K562 (cell line): ENCODE measurements at regions not wholly inside any gene's neighbourhood (a gene's known extent, or its start where the extent isn't known, plus 50 kb on each side); places are given as distances from the start of the nearest gene placed in this dataset.

Source experiments
- ATAC-seq: fragments of 200-7000 bp; cut with Tn5 transposase; 3 replicates; pipeline ENCODE4 v1.9.1; 2020; ENCODE audit warnings: moderate library complexity
- BruUV-seq: library from RNA; stranded (reverse); fragments of 400-500 nt; replicated peaks from 2 replicates; lab custom pipeline; 2021; lab: Mats Ljungman, UMichigan
- CTCF ChIA-PET: fragments of 300-600 bp; formaldehyde crosslinking; extraction: SDS; loops from one replicate; lab custom pipeline; 2021; ENCODE audit warnings: low intra/inter-chr PET ratio; lab: Yijun Ruan, JAX
- POLR2A ChIA-PET: fragments of 300-600, 350-650 bp; sonication (Branson Sonifier 250); formaldehyde crosslinking; extraction: SDS; loops from one replicate; lab custom pipeline; 2021; ENCODE audit warnings: antibody characterized with exemption, inconsistent platforms; lab: Yijun Ruan, JAX
- DNase-seq, 4 experiments: peaks; one replicate each; pipeline versions ENCODE4 v3.0.0 to v3.0.0-alpha.2; 2011 to 2018; ENCODE audit warnings: low spot score in 3 of 4, mixed read lengths in 3 of 4; ENCODE audit errors: extremely low read depth in 1 of 4
- FAIRE-seq: peaks from 2 replicates; lab custom pipeline; 2011; peaks lifted over from hg19 to GRCh38; lab: Jason Lieb, UNC
- H2AFZ ChIP-seq: 2 replicates; pipeline ENCODE4 v1.6.0; 2011; ENCODE audit warnings: low read depth, low read length, control low read depth, inconsistent platforms
- H3K27ac ChIP-seq: fragments of 200-600 bp; 3 replicates; pipeline ENCODE4 v1.8.0; 2011; ENCODE audit warnings: low read depth, mild to moderate bottlenecking, control low read depth, inconsistent platforms, low read length, moderate library complexity, mixed read lengths; ENCODE audit errors: extremely low read depth
- H3K27me3 ChIP-seq, 2 experiments: fragments of 300-600 bp in 1 of 2; 2 replicates in 1 of 2; 3 replicates in 1 of 2; pipeline versions ENCODE4 v1.6.0 to v1.8.0; 2011; ENCODE audit warnings: inconsistent platforms in 2 of 2, low read length in 2 of 2, mild to moderate bottlenecking in 1 of 2, mixed read lengths in 1 of 2, moderate library complexity in 1 of 2; ENCODE audit not compliant: control insufficient read depth in 2 of 2, insufficient read depth in 2 of 2
- H3K36me3 ChIP-seq: fragments of 300-600 bp; 3 replicates; pipeline ENCODE4 v1.8.0; 2011; ENCODE audit warnings: mild to moderate bottlenecking, low read length, inconsistent platforms; ENCODE audit not compliant: control insufficient read depth, insufficient read depth
- H3K4me1 ChIP-seq, 2 experiments: fragments of 200-600 bp in 1 of 2; replicated peaks in 1 of 2; 2 replicates in 1 of 2; 3 replicates in 1 of 2; pipeline versions ENCODE4 v1.5.1 to v1.8.0; 2011; ENCODE audit warnings: inconsistent platforms in 2 of 2, low read length in 2 of 2, mild to moderate bottlenecking in 1 of 2, mixed read lengths in 1 of 2, moderate library complexity in 1 of 2; ENCODE audit not compliant: control insufficient read depth in 2 of 2, insufficient read depth in 2 of 2
- H3K4me2 ChIP-seq: 2 replicates; pipeline ENCODE4 v1.6.1; 2011; ENCODE audit warnings: low read length, control low read depth, inconsistent platforms, mixed read lengths; ENCODE audit not compliant: insufficient read depth
- H3K4me3 ChIP-seq: fragments of 200-600 bp; sonication (generic), shearing (Covaris generic); 2 replicates; pipeline ENCODE4 v1.5.1; 2016; ENCODE audit warnings: control low read depth, inconsistent platforms
- H3K79me2 ChIP-seq: fragments of 200-600 bp; 3 replicates; pipeline ENCODE4 v1.8.0; 2011; ENCODE audit warnings: low read length, inconsistent platforms; ENCODE audit not compliant: control insufficient read depth, insufficient read depth
- H3K9ac ChIP-seq, 2 experiments: 2 replicates each; pipeline versions ENCODE4 v1.6.0 to v1.6.1; 2011; ENCODE audit warnings: low read depth in 2 of 2, low read length in 2 of 2, control low read depth in 1 of 2, inconsistent platforms in 1 of 2, mild to moderate bottlenecking in 1 of 2, mixed read lengths in 1 of 2; ENCODE audit not compliant: insufficient read depth in 1 of 2
- H3K9me1 ChIP-seq: one replicate; pipeline ENCODE4 v1.6.0; 2011; ENCODE audit warnings: inconsistent platforms, mild to moderate bottlenecking, low read length, moderate library complexity; ENCODE audit not compliant: control insufficient read depth, insufficient read depth
- H3K9me3 ChIP-seq: replicated peaks from 2 replicates; pipeline ENCODE4 v1.5.1; 2011; ENCODE audit warnings: low read depth, low read length, inconsistent platforms; ENCODE audit not compliant: control insufficient read depth, insufficient read depth
- H4K20me1 ChIP-seq: replicated peaks from 2 replicates; pipeline ENCODE4 v1.6.1; 2011; ENCODE audit warnings: low read length, inconsistent platforms, mixed read lengths; ENCODE audit not compliant: control insufficient read depth, insufficient read depth
- CCAR2 ChIP-seq: fragments of 200-400 bp; formaldehyde crosslinking; IDR thresholded peaks from 2 replicates; pipeline ENCODE4 v1.6.1; 2017; ENCODE audit warnings: mild to moderate bottlenecking, low read depth, low read length
- COPS2 ChIP-seq: fragments of 450-650 bp; conservative IDR thresholded peaks from 2 replicates; pipeline ENCODE4 v1.6.1; 2016; ENCODE audit warnings: mild to moderate bottlenecking, moderate library complexity
- TRIM24 ChIP-seq, 2 experiments: fragments of 450-650 bp; IDR thresholded peaks; 2 replicates each; pipeline ENCODE4 v1.6.1; 2016
- XRCC5 ChIP-seq: fragments of 200-400 bp; formaldehyde crosslinking; IDR thresholded peaks from 2 replicates; pipeline ENCODE4 v1.6.1; 2017; ENCODE audit warnings: low read depth, mild to moderate bottlenecking, low read length
- ZNF696 ChIP-seq: fragments of 250-450 bp; sonication (Bioruptor Pico); conservative IDR thresholded peaks from 2 replicates; pipeline ENCODE4 v1.4.0; 2020; ENCODE audit warnings: mild to moderate bottlenecking, moderate library complexity
- WGBS: fragments of 100-300 bp; shearing (Covaris generic); methylation state at CpG from one replicate; pipeline ENCODE4 v1.1.6; 2016; ENCODE audit warnings: low coverage, mixed read lengths; ENCODE audit not compliant: insufficient coverage; ENCODE audit errors: missing lambda C conversion rate; 5-methylcytosine and 5-hydroxymethylcytosine counted together
- in situ Hi-C: fragments of 300-500 bp; cut with MboI; formaldehyde crosslinking; loops from 4 replicates; pipeline ENCODE4 v1.15.0; 2018; ENCODE audit warnings: inconsistent platforms, mixed read lengths
- intact Hi-C: fragments of 100-400 bp; cut with micrococcal nuclease; formaldehyde crosslinking; loops from 2 replicates; pipeline ENCODE4 v1.14.2; 2022
- TF ChIP-seq, protein P1 (sequence below), 2 experiments: fragments of 150-350 bp in 1 of 2; IDR thresholded peaks; 2 replicates each; pipeline ENCODE4 v1.6.1; 2012 to 2016; ENCODE audit warnings: low read depth in 2 of 2, low read length in 2 of 2, mild to moderate bottlenecking in 1 of 2, moderate library complexity in 1 of 2
- TF ChIP-seq, protein P2 (sequence below): sonication (generic); formaldehyde crosslinking; IDR thresholded peaks from 2 replicates; pipeline ENCODE4 v1.4.0; 2020; ENCODE audit warnings: mild to moderate bottlenecking, missing genetic modification reagents

GRCh38 chr4:31080887-31081286 lies 360.7 kb downstream of the PCDH7 start:
- POLR2A ChIA-PET = no interaction called here
- 0% methylated on average over 3 of the region's 3 CpGs for WGBS

GRCh38 chr4:31081366-31081765 lies 361.2 kb downstream of the PCDH7 start:
- Histone ChIP-seq H3K9me3 (no peaks in the 10 kb centered on the region), H3K4me2 (no peak overlapping the region), H4K20me1 (no peaks in the 10 kb centered on the region), H3K9me1 (no peaks in the 10 kb centered on the region), H3K4me3 (no peak overlapping the region), H3K27me3 (no peaks in the 10 kb centered on the region), H3K4me1 (no peaks in the 10 kb centered on the region), H3K27ac (no peak overlapping the region), H2AFZ (no peak overlapping the region), H3K79me2 (no peaks in the 10 kb centered on the region), H3K9ac (no peak overlapping the region), H3K36me3 (no peaks in the 10 kb centered on the region)
- POLR2A ChIA-PET = no interaction called here
- intact Hi-C loops (no loop called here), in situ Hi-C loops (no loop called here)
- BruUV-seq = no TSS peak
- CTCF ChIA-PET = no interaction called here
- no peak for ATAC-seq
- no peak for DNase-seq
- no peak for FAIRE-seq
- TF ChIP-seq, protein P1, sequence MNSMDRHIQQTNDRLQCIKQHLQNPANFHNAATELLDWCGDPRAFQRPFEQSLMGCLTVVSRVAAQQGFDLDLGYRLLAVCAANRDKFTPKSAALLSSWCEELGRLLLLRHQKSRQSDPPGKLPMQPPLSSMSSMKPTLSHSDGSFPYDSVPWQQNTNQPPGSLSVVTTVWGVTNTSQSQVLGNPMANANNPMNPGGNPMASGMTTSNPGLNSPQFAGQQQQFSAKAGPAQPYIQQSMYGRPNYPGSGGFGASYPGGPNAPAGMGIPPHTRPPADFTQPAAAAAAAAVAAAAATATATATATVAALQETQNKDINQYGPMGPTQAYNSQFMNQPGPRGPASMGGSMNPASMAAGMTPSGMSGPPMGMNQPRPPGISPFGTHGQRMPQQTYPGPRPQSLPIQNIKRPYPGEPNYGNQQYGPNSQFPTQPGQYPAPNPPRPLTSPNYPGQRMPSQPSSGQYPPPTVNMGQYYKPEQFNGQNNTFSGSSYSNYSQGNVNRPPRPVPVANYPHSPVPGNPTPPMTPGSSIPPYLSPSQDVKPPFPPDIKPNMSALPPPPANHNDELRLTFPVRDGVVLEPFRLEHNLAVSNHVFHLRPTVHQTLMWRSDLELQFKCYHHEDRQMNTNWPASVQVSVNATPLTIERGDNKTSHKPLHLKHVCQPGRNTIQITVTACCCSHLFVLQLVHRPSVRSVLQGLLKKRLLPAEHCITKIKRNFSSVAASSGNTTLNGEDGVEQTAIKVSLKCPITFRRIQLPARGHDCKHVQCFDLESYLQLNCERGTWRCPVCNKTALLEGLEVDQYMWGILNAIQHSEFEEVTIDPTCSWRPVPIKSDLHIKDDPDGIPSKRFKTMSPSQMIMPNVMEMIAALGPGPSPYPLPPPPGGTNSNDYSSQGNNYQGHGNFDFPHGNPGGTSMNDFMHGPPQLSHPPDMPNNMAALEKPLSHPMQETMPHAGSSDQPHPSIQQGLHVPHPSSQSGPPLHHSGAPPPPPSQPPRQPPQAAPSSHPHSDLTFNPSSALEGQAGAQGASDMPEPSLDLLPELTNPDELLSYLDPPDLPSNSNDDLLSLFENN (IDR thresholded peaks at IDR 0.05; ENCODE audit: low read depth in 2 of 2, low read length in 2 of 2) = no peak
- no peak for TF ChIP-seq XRCC5
- TF ChIP-seq, protein P2, sequence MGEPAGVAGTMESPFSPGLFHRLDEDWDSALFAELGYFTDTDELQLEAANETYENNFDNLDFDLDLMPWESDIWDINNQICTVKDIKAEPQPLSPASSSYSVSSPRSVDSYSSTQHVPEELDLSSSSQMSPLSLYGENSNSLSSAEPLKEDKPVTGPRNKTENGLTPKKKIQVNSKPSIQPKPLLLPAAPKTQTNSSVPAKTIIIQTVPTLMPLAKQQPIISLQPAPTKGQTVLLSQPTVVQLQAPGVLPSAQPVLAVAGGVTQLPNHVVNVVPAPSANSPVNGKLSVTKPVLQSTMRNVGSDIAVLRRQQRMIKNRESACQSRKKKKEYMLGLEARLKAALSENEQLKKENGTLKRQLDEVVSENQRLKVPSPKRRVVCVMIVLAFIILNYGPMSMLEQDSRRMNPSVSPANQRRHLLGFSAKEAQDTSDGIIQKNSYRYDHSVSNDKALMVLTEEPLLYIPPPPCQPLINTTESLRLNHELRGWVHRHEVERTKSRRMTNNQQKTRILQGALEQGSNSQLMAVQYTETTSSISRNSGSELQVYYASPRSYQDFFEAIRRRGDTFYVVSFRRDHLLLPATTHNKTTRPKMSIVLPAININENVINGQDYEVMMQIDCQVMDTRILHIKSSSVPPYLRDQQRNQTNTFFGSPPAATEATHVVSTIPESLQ (CRISPR knock-in tag) = no peak
- no peak for TF ChIP-seq ZNF696
- no peak for TF ChIP-seq COPS2
- TF ChIP-seq CCAR2 = no peak

More at GRCh38 chr4:31080887-31081286, 360.7 kb downstream of the PCDH7 start:
- Histone ChIP-seq H3K27ac (no peak overlapping the region), H3K79me2 (no peaks in the 10 kb centered on the region), H3K9me3 (no peaks in the 10 kb centered on the region), H3K9me1 (no peaks in the 10 kb centered on the region), H3K9ac (no peak overlapping the region), H4K20me1 (no peaks in the 10 kb centered on the region), H3K4me3 (no peak overlapping the region), H2AFZ (no peak overlapping the region), H3K4me1 (no peaks in the 10 kb centered on the region), H3K27me3 (no peaks in the 10 kb centered on the region), H3K36me3 (no peaks in the 10 kb centered on the region), H3K4me2 (no peak overlapping the region)
- BruUV-seq = no TSS peak
- ATAC-seq (no peak), FAIRE-seq (no peak), DNase-seq (no peak)
- no peak for TF ChIP-seq TRIM24 (IDR thresholded peaks at IDR 0.05)
- intact Hi-C loops (no loop called here), in situ Hi-C loops (no loop called here)
- CTCF ChIA-PET = no interaction called here
